Neural crest cell (in vitro differentiated cells): ENCODE measurements at regions not wholly inside any gene's neighbourhood (a gene's known extent, or its start where the extent isn't known, plus 50 kb on each side); places are given as distances from the start of the nearest gene placed in this dataset.

ENCODE experiments used
- DNase-seq: peaks from one replicate; pipeline ENCODE4 v3.0.0; 2021; ENCODE audit warnings: low read depth, mixed read lengths, low spot score
- H3K27ac Mint-ChIP-seq: one replicate; pipeline ENCODE4 v1.8.0; 2021; ENCODE audit warnings: mild to moderate bottlenecking, mixed read lengths; ENCODE audit not compliant: unreplicated experiment
- H3K27me3 Mint-ChIP-seq: 2 replicates; pipeline ENCODE4 v1.8.0; 2021; ENCODE audit warnings: low read depth, mild to moderate bottlenecking, mixed read lengths
- H3K36me3 Mint-ChIP-seq: 2 replicates; pipeline ENCODE4 v1.8.0; 2021; ENCODE audit warnings: low read depth, mild to moderate bottlenecking, mixed read lengths
- H3K4me1 Mint-ChIP-seq: 2 replicates; pipeline ENCODE4 v1.8.0; 2021; ENCODE audit warnings: mixed read lengths
- H3K4me3 Mint-ChIP-seq: one replicate; pipeline ENCODE4 v1.8.0; 2021; ENCODE audit warnings: mild to moderate bottlenecking, mixed read lengths
- H3K9me3 Mint-ChIP-seq: 2 replicates; pipeline ENCODE4 v1.8.0; 2021; ENCODE audit warnings: mixed read lengths
- CTCF ChIP-seq: fragments of 200-600 bp; sonication (generic); conservative IDR thresholded peaks from 2 replicates; pipeline ENCODE4 v1.5.0; 2021; ENCODE audit warnings: antibody characterized with exemption, mild to moderate bottlenecking

- Mint-ChIP-seq H3K4me3 (no peak overlapping the region), H3K27ac (no peak overlapping the region), H3K27me3 (no peaks in the 10 kb centered on the region), H3K4me1 (peaks cover 27% of the 10 kb centered on the region), H3K36me3 (no peaks in the 10 kb centered on the region), H3K9me3 (no peaks in the 10 kb centered on the region)
- no peak for DNase-seq
- TF ChIP-seq CTCF = no peak
Measured at GRCh38 chr5:74334062-74334761, 306.3 kb downstream of the ENC1 start.

GRCh38 chr5:74333430-74333829 lies 307.1 kb downstream of the ENC1 start:
- no peaks in the 10 kb centered on the region for H3K27me3 Mint-ChIP-seq
- no peak for DNase-seq
- H3K27ac Mint-ChIP-seq = no peak overlapping the region
- no peaks in the 10 kb centered on the region for H3K9me3 Mint-ChIP-seq
- H3K36me3 Mint-ChIP-seq = no peaks in the 10 kb centered on the region
- H3K4me1 Mint-ChIP-seq = peaks cover 27% of the 10 kb centered on the region
- no peak overlapping the region for H3K4me3 Mint-ChIP-seq
- no peak for TF ChIP-seq CTCF

- no peak for TF ChIP-seq CTCF
- DNase-seq = no peak
- Mint-ChIP-seq H3K9me3 (no peaks in the 10 kb centered on the region), H3K4me1 (peaks cover 22% of the 10 kb centered on the region), H3K27me3 (no peaks in the 10 kb centered on the region), H3K36me3 (no peaks in the 10 kb centered on the region), H3K27ac (no peak overlapping the region), H3K4me3 (no peak overlapping the region)
Measured at GRCh38 chr5:74332682-74333081, 307.8 kb downstream of the ENC1 start.

- H3K36me3 Mint-ChIP-seq = no peaks in the 10 kb centered on the region
- no peaks in the 10 kb centered on the region for H3K27me3 Mint-ChIP-seq
- H3K9me3 Mint-ChIP-seq = no peaks in the 10 kb centered on the region
- TF ChIP-seq CTCF = no peak
- H3K27ac Mint-ChIP-seq = no peak overlapping the region
- H3K4me1 Mint-ChIP-seq = peaks cover 21% of the 10 kb centered on the region
- H3K4me3 Mint-ChIP-seq = no peak overlapping the region
- DNase-seq = no peak
Measured at GRCh38 chr5:74332006-74332405, 308.5 kb downstream of the ENC1 start.

GRCh38 chr5:74328221-74328630 lies 312.3 kb downstream of the ENC1 start:
- no peak for TF ChIP-seq CTCF
- H3K27me3 Mint-ChIP-seq = no peaks in the 10 kb centered on the region
- H3K4me3 Mint-ChIP-seq = no peak overlapping the region
- no peaks in the 10 kb centered on the region for H3K36me3 Mint-ChIP-seq
- no peak for DNase-seq
- peaks cover 5% of the 10 kb centered on the region for H3K9me3 Mint-ChIP-seq
- H3K4me1 Mint-ChIP-seq = peaks cover 14% of the 10 kb centered on the region
- H3K27ac Mint-ChIP-seq = no peak overlapping the region
